ENCODE measurements at regions not wholly inside any gene's neighbourhood (a gene's known extent, or its start where the extent isn't known, plus 50 kb on each side); places are given as distances from the start of the nearest gene placed in this dataset.

DNA sequence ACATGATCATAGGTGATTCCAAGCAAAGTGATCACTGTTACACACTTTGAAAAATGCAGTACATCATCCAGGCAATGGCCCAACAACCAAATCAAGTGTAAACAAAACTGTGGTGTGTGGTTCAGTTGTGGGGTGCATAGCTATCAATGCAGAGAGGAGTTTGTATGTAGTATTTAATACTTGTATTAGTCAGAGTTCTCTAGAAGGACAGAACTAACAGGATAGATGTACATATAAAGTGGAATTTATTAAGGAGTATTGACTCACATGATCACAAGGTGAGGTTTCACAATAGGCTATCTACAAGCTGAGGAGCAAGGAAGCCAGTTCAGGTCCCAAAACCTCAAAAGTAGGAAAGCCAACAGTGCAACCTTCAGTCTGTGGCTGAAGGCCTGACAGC lies 249.3 kb upstream of the HTR2A start:
- H3K4me1 ChIP-seq (ENCODE audit: control insufficient read depth in 2 of 2, insufficient read depth in 2 of 2, low read length in 2 of 2), result no peaks in the 10 kb centered on the region
- no peak overlapping the region for H3K4me3 Mint-ChIP-seq
- peaks cover 3% of the 10 kb centered on the region for H3K27me3 Mint-ChIP-seq
- no peak overlapping the region for H3K4me2 ChIP-seq (replicated peaks; ENCODE audit: low read depth, low read length, poor library complexity, severe bottlenecking)
- no peaks in the 10 kb centered on the region for H3K9me3 Mint-ChIP-seq (ENCODE audit: insufficient read depth)
- no peaks in the 10 kb centered on the region for H3K9me3 ChIP-seq (ENCODE audit: control extremely low read depth in 1 of 3, control insufficient read depth in 2 of 3, insufficient read depth in 1 of 3, low read length in 2 of 3)
- no peak for TF ChIP-seq EZH2 (IDR thresholded peaks at IDR 0.05; ENCODE audit: borderline replicate concordance, insufficient read depth, low read depth, low read length, poor library complexity, severe bottlenecking)
- TF ChIP-seq, protein P1, sequence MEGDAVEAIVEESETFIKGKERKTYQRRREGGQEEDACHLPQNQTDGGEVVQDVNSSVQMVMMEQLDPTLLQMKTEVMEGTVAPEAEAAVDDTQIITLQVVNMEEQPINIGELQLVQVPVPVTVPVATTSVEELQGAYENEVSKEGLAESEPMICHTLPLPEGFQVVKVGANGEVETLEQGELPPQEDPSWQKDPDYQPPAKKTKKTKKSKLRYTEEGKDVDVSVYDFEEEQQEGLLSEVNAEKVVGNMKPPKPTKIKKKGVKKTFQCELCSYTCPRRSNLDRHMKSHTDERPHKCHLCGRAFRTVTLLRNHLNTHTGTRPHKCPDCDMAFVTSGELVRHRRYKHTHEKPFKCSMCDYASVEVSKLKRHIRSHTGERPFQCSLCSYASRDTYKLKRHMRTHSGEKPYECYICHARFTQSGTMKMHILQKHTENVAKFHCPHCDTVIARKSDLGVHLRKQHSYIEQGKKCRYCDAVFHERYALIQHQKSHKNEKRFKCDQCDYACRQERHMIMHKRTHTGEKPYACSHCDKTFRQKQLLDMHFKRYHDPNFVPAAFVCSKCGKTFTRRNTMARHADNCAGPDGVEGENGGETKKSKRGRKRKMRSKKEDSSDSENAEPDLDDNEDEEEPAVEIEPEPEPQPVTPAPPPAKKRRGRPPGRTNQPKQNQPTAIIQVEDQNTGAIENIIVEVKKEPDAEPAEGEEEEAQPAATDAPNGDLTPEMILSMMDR (IDR thresholded peaks at IDR 0.05), result no peak
- ATAC-seq (ENCODE audit: low read depth) (no peak), DNase-seq (no peak)
- no peak overlapping the region for H3K27ac Mint-ChIP-seq
- no peaks in the 10 kb centered on the region for H3K27me3 ChIP-seq (replicated peaks in 1 of 4; ENCODE audit: control extremely low read depth in 1 of 4, control insufficient read depth in 3 of 4, insufficient read depth in 4 of 4, low read length in 3 of 4)
- H4K20me1 ChIP-seq (ENCODE audit: control insufficient read depth, insufficient read depth, low read length, poor library complexity, severe bottlenecking), result no peaks in the 10 kb centered on the region
- no peak overlapping the region for H2AFZ ChIP-seq (ENCODE audit: insufficient read depth, low read depth, low read length, poor library complexity, severe bottlenecking)
- CTCF ChIA-PET, result no interaction called here
- no peaks in the 10 kb centered on the region for H3K79me2 ChIP-seq (ENCODE audit: control insufficient read depth, insufficient read depth, low read length)
- intact Hi-C loops (cut with micrococcal nuclease), result no loop called here
- H3K27ac ChIP-seq (ENCODE audit: low read length in 2 of 2), result no peak overlapping the region
- no peaks in the 10 kb centered on the region for H3K36me3 ChIP-seq (replicated peaks in 1 of 2; ENCODE audit: control extremely low read depth in 1 of 2, control insufficient read depth in 1 of 2, extremely low read depth in 1 of 2, insufficient read depth in 2 of 2, low read length in 1 of 2)
- no peak overlapping the region for H3K4me3 ChIP-seq (ENCODE audit: control extremely low read depth in 1 of 5, extremely low read depth in 1 of 5, insufficient read depth in 1 of 5, low read depth in 2 of 5, low read length in 4 of 5)
- no peak overlapping the region for H3K9ac ChIP-seq (ENCODE audit: low read length)
- H3K4me1 Mint-ChIP-seq, result no peaks in the 10 kb centered on the region
- POLR2A ChIA-PET, result no interaction called here

GRCh38 chr13:47144782-47145181 lies 247.9 kb upstream of the HTR2A start:
- intact Hi-C loops (cut with micrococcal nuclease), result no loop called here
- no peak for DNase-seq
- Mint-ChIP-seq H3K27me3 (no peaks in the 10 kb centered on the region), H3K9me3 (ENCODE audit: insufficient read depth) (no peaks in the 10 kb centered on the region), H3K4me1 (no peaks in the 10 kb centered on the region), H3K27ac (no peak overlapping the region), H3K4me3 (no peak overlapping the region)
- Histone ChIP-seq H3K4me1 (ENCODE audit: control insufficient read depth in 2 of 2, insufficient read depth in 2 of 2, low read length in 2 of 2) (no peaks in the 10 kb centered on the region), H3K79me2 (ENCODE audit: control insufficient read depth, insufficient read depth, low read length) (no peaks in the 10 kb centered on the region), H3K27me3 (replicated peaks in 1 of 4; ENCODE audit: control extremely low read depth in 1 of 4, control insufficient read depth in 3 of 4, insufficient read depth in 4 of 4, low read length in 3 of 4) (no peaks in the 10 kb centered on the region), H3K4me2 (replicated peaks; ENCODE audit: low read depth, low read length, poor library complexity, severe bottlenecking) (no peak overlapping the region), H2AFZ (ENCODE audit: insufficient read depth, low read depth, low read length, poor library complexity, severe bottlenecking) (no peak overlapping the region), H4K20me1 (ENCODE audit: control insufficient read depth, insufficient read depth, low read length, poor library complexity, severe bottlenecking) (no peaks in the 10 kb centered on the region), H3K27ac (ENCODE audit: low read length in 2 of 2) (no peak overlapping the region), H3K36me3 (replicated peaks in 1 of 2; ENCODE audit: control extremely low read depth in 1 of 2, control insufficient read depth in 1 of 2, extremely low read depth in 1 of 2, insufficient read depth in 2 of 2, low read length in 1 of 2) (no peaks in the 10 kb centered on the region), H3K4me3 (ENCODE audit: control extremely low read depth in 1 of 5, extremely low read depth in 1 of 5, insufficient read depth in 1 of 5, low read depth in 2 of 5, low read length in 4 of 5) (no peak overlapping the region), H3K9ac (ENCODE audit: low read length) (no peak overlapping the region), H3K9me3 (ENCODE audit: control extremely low read depth in 1 of 3, control insufficient read depth in 2 of 3, insufficient read depth in 1 of 3, low read length in 2 of 3) (no peaks in the 10 kb centered on the region)
- WGBS (ENCODE audit: insufficient coverage), result 100% methylated on average over 1 of the region's 1 CpG
- no peak for ATAC-seq (ENCODE audit: low read depth)
- TF ChIP-seq EZH2 (IDR thresholded peaks at IDR 0.05; ENCODE audit: borderline replicate concordance, insufficient read depth, low read depth, low read length, poor library complexity, severe bottlenecking), result no peak
- TF ChIP-seq, protein P1 (IDR thresholded peaks at IDR 0.05), result no peak
- CTCF ChIA-PET, result no interaction called here
- POLR2A ChIA-PET, result no interaction called here

Data from B cell (primary cell).